Activated CD8-positive, alpha-beta T cell treated with anti-CD3 and anti-CD28 coated beads for 36 hours (primary cell): ENCODE measurements at regions not wholly inside any gene's neighbourhood (a gene's known extent, or its start where the extent isn't known, plus 50 kb on each side); places are given as distances from the start of the nearest gene placed in this dataset.

Experiments
- ATAC-seq: fragments of 200-7000 bp; cut with Tn5 transposase; one replicate; pipeline ENCODE4 v1.10.0; 2021; ENCODE audit warnings: mild to moderate bottlenecking, moderate library complexity
- CTCF ChIA-PET: fragments of 350-600 bp; sonication (Branson Sonifier 250); formaldehyde crosslinking; loops from one replicate; lab custom pipeline; 2021; ENCODE audit warnings: antibody characterized with exemption; lab: Charles Lee
- POLR2A ChIA-PET: fragments of 350-600 bp; sonication (Branson Sonifier 250); formaldehyde crosslinking; loops from one replicate; lab custom pipeline; 2021; ENCODE audit warnings: antibody characterized with exemption; lab: Charles Lee
- DNase-seq: peaks from one replicate; pipeline ENCODE4 v3.0.0-alpha.2; 2020
- H3K27ac Mint-ChIP-seq: one replicate; pipeline ENCODE4 v1.8.0; 2021; ENCODE audit warnings: mild to moderate bottlenecking, mixed read lengths
- H3K27me3 Mint-ChIP-seq: one replicate; pipeline ENCODE4 v1.8.0; 2021; ENCODE audit warnings: mixed read lengths
- H3K36me3 Mint-ChIP-seq: one replicate; pipeline ENCODE4 v1.8.0; 2021; ENCODE audit warnings: low read depth, mixed read lengths
- H3K4me1 Mint-ChIP-seq: one replicate; pipeline ENCODE4 v1.8.0; 2021; ENCODE audit warnings: low read depth, mixed read lengths
- H3K4me3 Mint-ChIP-seq: one replicate; pipeline ENCODE4 v1.8.0; 2021; ENCODE audit warnings: mild to moderate bottlenecking, moderate library complexity, mixed read lengths
- H3K9me3 Mint-ChIP-seq: one replicate; pipeline ENCODE4 v1.8.0; 2021; ENCODE audit warnings: mixed read lengths
- CTCF ChIP-seq: fragments of 200-600 bp; IDR thresholded peaks from one replicate; pipeline ENCODE4 v1.8.0; 2022; ENCODE audit warnings: antibody characterized with exemption, mild to moderate bottlenecking
- intact Hi-C: fragments of 100-400 bp; cut with micrococcal nuclease; formaldehyde crosslinking; loops from one replicate; pipeline ENCODE4 v1.10.0; 2022

DNA sequence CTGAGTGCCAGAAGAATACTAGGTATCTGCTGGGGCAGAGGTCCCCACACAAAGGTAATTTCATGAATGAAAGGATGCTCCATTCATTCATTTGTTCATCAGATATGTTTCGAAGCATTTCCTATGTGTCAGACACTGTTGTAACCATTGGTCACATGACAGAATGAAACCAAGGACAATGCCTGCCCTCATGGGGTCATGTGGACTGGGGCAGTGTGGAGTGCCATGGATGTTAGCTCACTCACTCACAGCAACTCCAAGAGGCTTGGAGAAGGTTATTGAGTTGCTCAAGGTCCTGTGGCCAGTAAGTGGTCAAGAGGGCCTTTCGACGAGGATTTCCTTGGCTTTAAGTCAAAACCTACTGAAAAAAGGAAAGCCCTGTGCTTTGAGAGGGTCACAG lies 223.5 kb downstream of the ARHGAP12 start:
- Mint-ChIP-seq H3K27me3 (no peaks in the 10 kb centered on the region), H3K4me1 (peaks cover 20% of the 10 kb centered on the region), H3K4me3 (no peak overlapping the region), H3K36me3 (peaks cover 2% of the 10 kb centered on the region), H3K9me3 (peaks cover 6% of the 10 kb centered on the region), H3K27ac (no peak overlapping the region)
- POLR2A ChIA-PET, result interaction anchor here (0.7 kb wide), 1 partner anchor 1009 kb away, joined by 3 read pairs; no protein-coding TSS in a partner anchor
- no peak for TF ChIP-seq CTCF
- ATAC-seq (no peak), DNase-seq (no peak)
- CTCF ChIA-PET, result no interaction called here
- intact Hi-C loops, result loop anchor here (5.0 kb wide), 1 partner anchor 42 kb away; no protein-coding TSS in a partner anchor

GRCh38 chr10:31704195-31704594 lies 224.4 kb downstream of the ARHGAP12 start:
- Mint-ChIP-seq H3K4me1 (peaks cover 23% of the 10 kb centered on the region), H3K27ac (no peak overlapping the region), H3K36me3 (no peaks in the 10 kb centered on the region), H3K9me3 (no peaks in the 10 kb centered on the region), H3K4me3 (no peak overlapping the region), H3K27me3 (no peaks in the 10 kb centered on the region)
- intact Hi-C loops, result no loop called here
- no peak for TF ChIP-seq CTCF
- ChIA-PET CTCF (no interaction called here), POLR2A (no interaction called here)
- DNase-seq (no peak), ATAC-seq (no peak)

GRCh38 chr10:31702954-31703353 lies 225.7 kb downstream of the ARHGAP12 start:
- DNase-seq, result no peak
- ChIA-PET POLR2A (no interaction called here), CTCF (no interaction called here)
- no peaks in the 10 kb centered on the region for H3K9me3 Mint-ChIP-seq
- peaks cover 1% of the 10 kb centered on the region for H3K27me3 Mint-ChIP-seq
- H3K36me3 Mint-ChIP-seq, result no peaks in the 10 kb centered on the region
- no peak for ATAC-seq
- no peak overlapping the region for H3K27ac Mint-ChIP-seq
- TF ChIP-seq CTCF, result no peak
- H3K4me3 Mint-ChIP-seq, result no peak overlapping the region
- peaks cover 18% of the 10 kb centered on the region for H3K4me1 Mint-ChIP-seq
- intact Hi-C loops, result no loop called here

- no peak for TF ChIP-seq CTCF
- ChIA-PET POLR2A (no interaction called here), CTCF (no interaction called here)
- H3K27me3 Mint-ChIP-seq, result peaks cover 2% of the 10 kb centered on the region
- no peak for DNase-seq
- no peak overlapping the region for H3K4me3 Mint-ChIP-seq
- no peak for ATAC-seq
- intact Hi-C loops, result no loop called here
- no peak overlapping the region for H3K27ac Mint-ChIP-seq
- H3K36me3 Mint-ChIP-seq, result no peaks in the 10 kb centered on the region
- no peaks in the 10 kb centered on the region for H3K9me3 Mint-ChIP-seq
- peaks cover 8% of the 10 kb centered on the region for H3K4me1 Mint-ChIP-seq
Observed at GRCh38 chr10:31702005-31702404, 226.6 kb downstream of the ARHGAP12 start.

DNA sequence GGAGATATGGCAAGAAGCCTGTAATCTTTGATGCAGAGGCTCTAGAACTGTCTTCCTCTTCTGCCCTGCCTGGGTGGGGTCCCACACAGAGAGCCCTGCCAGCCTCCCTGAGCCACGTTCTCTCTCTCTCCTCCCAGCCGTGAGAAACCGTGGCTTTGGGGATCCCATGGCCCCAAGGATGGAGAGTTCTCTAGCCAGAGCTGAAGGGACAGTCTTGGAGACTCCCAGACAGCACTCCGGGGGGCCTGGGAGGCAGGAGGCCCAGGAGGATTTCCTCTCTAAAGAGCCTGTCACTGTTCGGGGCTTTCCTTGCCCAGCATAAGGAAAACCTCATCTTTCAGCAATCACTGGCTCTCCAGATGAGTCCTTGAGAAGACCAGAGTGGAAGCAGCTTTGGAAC lies 227.1 kb downstream of the ARHGAP12 start:
- CTCF ChIA-PET, result no interaction called here
- H3K4me1 Mint-ChIP-seq, result peaks cover 4% of the 10 kb centered on the region
- ATAC-seq, result no peak

More for the DNA sequence above, 227.1 kb downstream of the ARHGAP12 start:
- TF ChIP-seq CTCF, result no peak
- POLR2A ChIA-PET, result no interaction called here
- Mint-ChIP-seq H3K4me3 (no peak overlapping the region), H3K36me3 (no peaks in the 10 kb centered on the region), H3K27ac (no peak overlapping the region), H3K27me3 (peaks cover 4% of the 10 kb centered on the region), H3K9me3 (no peaks in the 10 kb centered on the region)
- DNase-seq, result no peak
- intact Hi-C loops, result no loop called here
